ENCODE measurements at regions not wholly inside any gene's neighbourhood (a gene's known extent, or its start where the extent isn't known, plus 50 kb on each side); places are given as distances from the start of the nearest gene placed in this dataset.

DNA sequence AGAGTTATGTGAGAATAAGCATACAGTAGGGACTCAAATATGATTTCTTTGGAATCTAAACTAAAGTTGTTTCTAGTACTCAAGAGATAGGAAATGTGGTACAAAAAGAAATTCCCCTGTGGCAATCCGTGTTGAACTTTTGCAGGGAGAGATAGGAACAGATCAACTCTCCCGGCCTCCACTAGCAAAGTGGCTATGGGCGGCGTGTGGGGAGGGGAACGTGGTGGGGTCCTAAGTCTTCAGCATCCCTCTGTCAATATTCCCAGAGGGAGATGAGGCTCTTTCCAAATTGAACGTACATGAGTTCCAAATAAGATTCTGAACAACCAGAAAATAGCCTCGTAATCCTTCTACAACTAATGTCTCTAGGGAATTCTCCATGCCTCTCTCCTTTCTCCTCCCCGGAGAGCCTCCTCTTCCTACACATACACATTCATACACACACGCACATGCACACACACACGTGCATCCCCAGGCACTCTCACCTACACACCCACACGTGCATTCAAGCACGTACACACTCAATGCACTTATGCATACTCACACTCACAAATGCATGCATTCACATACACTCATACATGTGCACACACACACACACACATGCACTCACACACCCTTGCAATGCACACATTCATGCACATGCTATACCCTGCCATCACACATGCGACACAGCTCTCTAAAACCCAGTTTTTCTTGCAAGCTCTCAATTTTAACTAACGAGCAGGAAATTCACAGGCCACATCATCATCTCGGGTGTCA, 244.8 kb downstream of the MAF start:
- TF ChIP-seq ZNF274 (IDR thresholded peaks at IDR 0.05; ENCODE audit: low read depth, low read length) (no peak), YY1 (IDR thresholded peaks at IDR 0.05; ENCODE audit: insufficient read depth, insufficient read length) (no peak), SUZ12 (IDR thresholded peaks at IDR 0.05; ENCODE audit: extremely low read depth, insufficient read depth, insufficient read length) (no peak)
